GM20000 (cell line): ENCODE measurements at regions not wholly inside any gene's neighbourhood (a gene's known extent, or its start where the extent isn't known, plus 50 kb on each side); places are given as distances from the start of the nearest gene placed in this dataset.

Source experiments
- DNase-seq: peaks from one replicate; pipeline ENCODE4 v3.0.0; 2012; ENCODE audit warnings: low spot score
- CTCF ChIP-seq: IDR thresholded peaks from 2 replicates; pipeline ENCODE4 v1.5.1; 2012; ENCODE audit warnings: mild to moderate bottlenecking, control low read depth; ENCODE audit errors: extremely low read depth, missing control alignments

GRCh38 chr1:221621683-221622082 lies 120.2 kb downstream of the DUSP10 start:
- no peak for DNase-seq
- no peak for TF ChIP-seq CTCF

DNA sequence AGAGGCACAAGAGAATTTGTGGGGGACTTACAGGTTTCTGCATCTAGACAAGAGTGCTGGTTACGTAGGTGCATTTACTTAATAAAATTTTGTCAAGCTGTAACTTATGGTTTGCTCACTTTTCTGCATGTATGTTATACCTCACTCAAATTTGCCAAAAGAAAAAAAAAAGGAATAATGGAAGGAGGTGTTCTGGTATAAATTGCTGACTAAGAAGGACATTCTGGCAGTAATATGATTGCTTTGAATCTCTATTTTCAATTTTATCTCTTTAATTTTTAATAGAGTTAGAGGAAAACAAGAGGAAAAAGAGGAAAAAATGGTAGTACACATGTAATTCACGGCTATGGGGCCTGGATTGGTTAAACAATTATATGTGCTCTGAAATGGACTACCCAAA lies 119.5 kb downstream of the DUSP10 start:
- TF ChIP-seq CTCF = no peak
- no peak for DNase-seq

DNA sequence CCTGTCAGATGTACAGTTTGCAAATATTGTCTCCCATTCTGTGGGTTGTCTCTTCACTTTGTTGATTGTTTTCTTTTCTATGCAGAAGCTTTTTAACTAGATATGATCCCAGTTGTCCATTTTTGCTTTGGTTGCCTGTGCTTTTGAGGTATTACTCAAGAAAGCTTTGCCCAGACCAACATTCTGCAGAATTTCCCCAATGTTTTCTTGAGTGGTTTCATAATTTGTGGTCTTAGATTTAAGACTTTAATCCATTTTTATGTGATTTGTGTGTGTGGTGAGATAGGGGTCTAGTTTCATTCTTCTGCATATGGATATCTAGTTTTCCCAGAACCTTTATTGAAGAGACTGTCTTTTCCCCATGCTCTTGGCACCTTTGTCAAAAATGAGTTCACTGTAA lies 116.9 kb downstream of the DUSP10 start:
- DNase-seq = no peak
- TF ChIP-seq CTCF = no peak

- no peak for TF ChIP-seq CTCF
- DNase-seq = no peak
Observed at GRCh38 chr1:221626041-221626440, 115.8 kb downstream of the DUSP10 start.

DNA sequence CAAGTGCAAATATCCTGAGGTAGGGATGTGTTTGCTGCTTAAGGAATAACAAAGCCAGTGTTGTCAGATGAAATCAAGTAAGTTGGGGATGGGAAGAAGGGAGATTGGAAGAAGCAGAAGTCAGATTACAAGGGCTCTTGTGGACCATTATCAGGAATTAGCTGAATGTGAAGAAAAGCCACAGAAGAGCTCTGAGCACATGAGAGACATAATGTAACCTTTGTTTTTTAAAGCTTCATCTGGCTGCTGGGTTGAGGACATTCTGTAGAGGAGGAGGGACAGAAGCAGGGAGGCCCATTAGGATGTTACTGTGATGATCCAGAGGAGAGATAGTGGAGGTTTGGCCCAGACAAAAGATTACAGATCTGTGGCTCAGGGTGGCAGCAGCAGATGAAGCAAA lies 111.7 kb downstream of the DUSP10 start:
- no peak for DNase-seq
- TF ChIP-seq CTCF = no peak

DNA sequence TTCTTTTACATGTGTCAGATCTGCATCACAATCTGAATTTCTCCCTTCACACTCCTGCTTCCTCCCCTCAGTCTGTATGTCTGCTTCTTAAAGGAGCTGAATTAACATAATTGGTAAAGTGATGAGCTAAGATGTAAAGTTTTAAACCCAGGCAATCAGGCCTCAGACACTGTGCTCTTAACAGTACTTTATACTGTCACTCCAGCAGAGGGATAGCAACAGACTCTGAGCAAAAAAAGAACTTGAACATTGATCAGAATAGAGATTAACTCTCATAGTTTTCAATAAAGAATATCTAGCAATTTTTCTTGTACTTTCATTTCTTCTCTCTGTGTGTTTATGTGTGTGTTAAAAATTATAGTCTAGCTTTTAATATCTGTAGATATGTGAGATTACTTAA lies 110.3 kb downstream of the DUSP10 start:
- DNase-seq = no peak
- no peak for TF ChIP-seq CTCF

GRCh38 chr1:221632072-221632471 lies 109.8 kb downstream of the DUSP10 start:
- DNase-seq = no peak
- TF ChIP-seq CTCF = no peak
